Tibial nerve (tissue), 4 donors: ENCODE measurements at regions not wholly inside any gene's neighbourhood (a gene's known extent, or its start where the extent isn't known, plus 50 kb on each side); places are given as distances from the start of the nearest gene placed in this dataset.

Experiments used
- CTCF ChIP-seq, 5 experiments: fragments of 200-600 bp in 3 of 5; fragments of 450-650 bp in 2 of 5; sonication (generic) in 3 of 5; IDR thresholded peaks; one replicate each; pipeline ENCODE4 v1.5.1; 2016 to 2019; ENCODE audit warnings: antibody characterized with exemption in 5 of 5, mild to moderate bottlenecking in 3 of 5, moderate library complexity in 2 of 5
- EP300 ChIP-seq, 2 donors: sonication (generic); formaldehyde crosslinking; IDR thresholded peaks; one replicate each; pipeline ENCODE4 v1.6.1; 2017; ENCODE audit warnings: antibody characterized with exemption in 2 of 2, mild to moderate bottlenecking in 1 of 2
- POLR2A ChIP-seq, 2 donors: fragments of 450-650 bp; IDR thresholded peaks; one replicate each; pipeline ENCODE4 v1.6.1; 2017; ENCODE audit warnings: antibody characterized with exemption in 2 of 2, mild to moderate bottlenecking in 2 of 2, moderate library complexity in 2 of 2

DNA sequence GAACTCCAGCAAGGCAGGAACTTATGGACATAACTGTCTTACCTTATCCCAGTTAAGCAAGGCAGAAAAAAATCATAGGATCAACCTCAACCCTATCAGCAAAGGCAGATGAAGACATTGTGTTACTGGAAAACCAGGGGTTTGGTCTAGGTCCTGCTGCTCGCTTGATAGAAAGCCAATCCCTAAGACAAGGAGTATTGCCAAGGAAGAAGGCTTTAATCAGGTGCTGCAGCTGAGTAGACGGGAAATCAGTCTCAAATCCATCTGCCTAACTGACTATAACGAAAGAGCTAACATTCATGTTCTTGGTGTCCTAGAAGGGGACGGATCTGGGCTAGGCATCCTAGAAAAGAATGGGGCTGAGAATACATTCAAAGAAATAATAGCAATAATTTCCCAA, 1158.7 kb upstream of the CNTN5 start:
- TF ChIP-seq POLR2A (IDR thresholded peaks at IDR 0.05) (no peak), CTCF (IDR thresholded peaks at IDR 0.05) (no peak), EP300 (IDR thresholded peaks at IDR 0.05) (no peak)
